GM12878 (cell line): ENCODE measurements at regions not wholly inside any gene's neighbourhood (a gene's known extent, or its start where the extent isn't known, plus 50 kb on each side); places are given as distances from the start of the nearest gene placed in this dataset.

Experiments used
- ATAC-seq: fragments of 200-7000 bp; cut with Tn5 transposase; 3 replicates; pipeline ENCODE4 v1.9.1; 2020; ENCODE audit warnings: mild to moderate bottlenecking, moderate library complexity
- BruUV-seq: library from RNA; stranded (reverse); fragments of 400-500 nt; replicated peaks from 2 replicates; lab custom pipeline; 2021; lab: Mats Ljungman, UMichigan
- CTCF ChIA-PET: fragments of 300-600 bp; sonication (Branson Sonifier 250); formaldehyde crosslinking; extraction: SDS; loops from one replicate; lab custom pipeline; 2021; ENCODE audit warnings: inconsistent platforms; lab: Yijun Ruan, JAX
- POLR2A ChIA-PET: fragments of 350-600 bp; formaldehyde crosslinking; extraction: SDS; loops from one replicate; lab custom pipeline; 2021; ENCODE audit warnings: inconsistent platforms; lab: Charles Lee
- RAD21 ChIA-PET: fragments of 300-600 bp; sonication (Branson Sonifier 250); formaldehyde crosslinking; loops from one replicate; lab custom pipeline; 2023; ENCODE audit warnings: antibody characterized with exemption; ENCODE audit not compliant: unreplicated experiment; lab: Charles Lee
- SMC1A ChIA-PET: fragments of 300-600 bp; sonication (Branson Sonifier 250); formaldehyde crosslinking; loops from one replicate; lab custom pipeline; 2023; ENCODE audit not compliant: unreplicated experiment, uncharacterized antibody; lab: Charles Lee
- DNase-seq: peaks from one replicate; pipeline ENCODE4 v3.0.0-alpha.2; 2011; ENCODE audit warnings: low read depth, low spot score
- FAIRE-seq: peaks from 3 replicates; lab custom pipeline; 2011; peaks lifted over from hg19 to GRCh38; lab: Jason Lieb, UNC
- H2AFZ ChIP-seq: 2 replicates; pipeline ENCODE4 v1.6.0; 2011; ENCODE audit warnings: low read depth, low read length, control low read depth; ENCODE audit not compliant: control insufficient read depth
- H3K27ac ChIP-seq: 2 replicates; pipeline ENCODE4 v1.5.1; 2011; ENCODE audit warnings: control low read depth; ENCODE audit not compliant: control insufficient read depth, insufficient read depth
- H3K27me3 ChIP-seq, 2 experiments: replicated peaks in 1 of 2; 2 replicates each; pipeline versions ENCODE4 v1.6.0 to v1.6.1; 2011; ENCODE audit warnings: low read length in 1 of 2; ENCODE audit not compliant: control insufficient read depth in 2 of 2, insufficient read depth in 2 of 2
- H3K36me3 ChIP-seq, 2 experiments: 2 replicates each; pipeline ENCODE4 v1.5.1; 2011; ENCODE audit warnings: low read length in 1 of 2; ENCODE audit not compliant: control insufficient read depth in 2 of 2, insufficient read depth in 2 of 2
- H3K4me1 ChIP-seq: 2 replicates; pipeline ENCODE4 v1.6.1; 2011; ENCODE audit warnings: mild to moderate bottlenecking, low read length, moderate library complexity, mixed read lengths; ENCODE audit not compliant: control insufficient read depth, insufficient read depth
- H3K4me2 ChIP-seq: 2 replicates; pipeline ENCODE4 v1.6.0; 2011; ENCODE audit warnings: control low read depth; ENCODE audit not compliant: control insufficient read depth, insufficient read depth
- H3K4me3 ChIP-seq: fragments of 200-600 bp; sonication (generic); 2 replicates; pipeline ENCODE4 v1.5.1; 2016
- H3K79me2 ChIP-seq: 2 replicates; pipeline ENCODE4 v1.6.0; 2011; ENCODE audit warnings: low read length; ENCODE audit not compliant: control insufficient read depth, insufficient read depth
- H3K9ac ChIP-seq: 2 replicates; pipeline ENCODE4 v1.8.0; 2011; ENCODE audit warnings: low read length, control low read depth, mixed read lengths; ENCODE audit not compliant: control insufficient read depth, insufficient read depth
- H3K9me3 ChIP-seq: replicated peaks from 3 replicates; pipeline ENCODE4 v1.5.1; 2011; ENCODE audit warnings: mild to moderate bottlenecking, low read length; ENCODE audit not compliant: control insufficient read depth, insufficient read depth
- H4K20me1 ChIP-seq: 2 replicates; pipeline ENCODE4 v1.6.0; 2011; ENCODE audit not compliant: control insufficient read depth, insufficient read depth
- ESRRA ChIP-seq: IDR thresholded peaks from 2 replicates; pipeline ENCODE4 v1.6.1; 2012; ENCODE audit warnings: mild to moderate bottlenecking, low read length, improper control_type of control experiment
- GATAD2B ChIP-seq: fragments of 450-650 bp; conservative IDR thresholded peaks from 2 replicates; pipeline ENCODE4 v1.6.1; 2017; ENCODE audit warnings: low read depth, mild to moderate bottlenecking, moderate library complexity
- IKZF2 ChIP-seq, 2 experiments: fragments of 450-650 bp; IDR thresholded peaks; 2 replicates each; pipeline ENCODE4 v1.6.1; 2017; ENCODE audit warnings: mild to moderate bottlenecking in 2 of 2, moderate library complexity in 2 of 2
- LARP7 ChIP-seq: fragments of 450-650 bp; IDR thresholded peaks from 2 replicates; pipeline ENCODE4 v1.6.1; 2017; ENCODE audit warnings: mild to moderate bottlenecking
- SMC3 ChIP-seq: IDR thresholded peaks from 2 replicates; pipeline ENCODE4 v1.6.1; 2011; ENCODE audit warnings: low read length, improper control_type of control experiment, borderline replicate concordance
- ZSCAN29 ChIP-seq: fragments of 450-650 bp; IDR thresholded peaks from 2 replicates; pipeline ENCODE4 v1.6.1; 2017; ENCODE audit warnings: mild to moderate bottlenecking, moderate library complexity
- ZZZ3 ChIP-seq: IDR thresholded peaks from 2 replicates; pipeline ENCODE4 v1.6.1; 2011; ENCODE audit warnings: low read depth; ENCODE audit not compliant: control insufficient read depth, insufficient read length
- WGBS: methylation state at CpG from one replicate; pipeline ENCODE4 v1.1.6; 2016; ENCODE audit warnings: low lambda C conversion rate; ENCODE audit not compliant: insufficient replicate concordance, insufficient coverage; ENCODE audit errors: missing lambda C conversion rate; 5-methylcytosine and 5-hydroxymethylcytosine counted together
- in situ Hi-C: fragments of 300-500 bp; cut with MboI; formaldehyde crosslinking; loops from 9 replicates; pipeline ENCODE4 v1.14.3; 2018; ENCODE audit warnings: mixed read lengths
- intact Hi-C: fragments of 100-400 bp; cut with micrococcal nuclease; formaldehyde crosslinking; loops from one replicate; pipeline ENCODE4 v1.14.2; 2022; ENCODE audit not compliant: unreplicated experiment
- TF ChIP-seq, protein P1 (sequence below): fragments of 450-650 bp; formaldehyde crosslinking; IDR thresholded peaks from 2 replicates; pipeline ENCODE4 v1.4.0; 2020; ENCODE audit warnings: mild to moderate bottlenecking, moderate library complexity

DNA sequence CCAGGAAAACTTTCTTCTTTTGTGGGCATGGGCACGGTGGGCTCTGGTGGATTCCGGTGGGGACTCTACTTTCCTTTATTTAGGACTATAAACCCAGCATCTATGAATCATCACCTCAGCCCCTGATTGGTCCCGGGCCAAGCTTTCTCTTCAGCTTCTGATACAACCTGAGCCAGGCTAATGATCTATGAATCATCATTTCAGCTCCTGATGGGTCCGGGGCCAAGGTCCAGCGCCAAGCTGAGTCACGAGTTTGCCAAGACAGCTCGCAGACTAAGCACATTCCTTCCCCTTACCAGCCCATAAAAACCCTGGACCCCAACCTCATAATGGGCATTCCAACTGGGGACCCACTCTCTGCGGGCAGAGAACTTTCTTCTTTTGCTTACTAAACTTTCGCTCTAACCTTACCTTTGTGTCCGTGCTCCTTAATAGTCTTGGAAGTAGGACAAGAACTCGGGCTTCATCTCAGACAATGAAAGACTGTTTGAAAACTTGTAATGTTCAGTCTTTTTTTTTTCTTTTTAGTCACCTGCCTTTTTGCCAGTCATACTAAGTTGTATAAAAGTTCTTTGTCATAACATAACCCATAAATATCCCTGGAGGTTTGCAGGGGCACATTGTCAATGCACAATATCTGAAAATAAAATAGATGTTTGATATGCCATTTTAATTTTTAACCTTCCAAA lies 904.9 kb upstream of the EPHA5 start:
- H3K36me3 ChIP-seq, result no peaks in the 10 kb centered on the region
- H3K9ac ChIP-seq, result no peak overlapping the region
- in situ Hi-C loops, result no loop called here
- no peaks in the 10 kb centered on the region for H4K20me1 ChIP-seq
- no peak overlapping the region for H3K4me2 ChIP-seq
- DNase-seq, result no peak
- no peak overlapping the region for H3K4me3 ChIP-seq
- H3K4me1 ChIP-seq, result no peaks in the 10 kb centered on the region
- no peak for FAIRE-seq
- POLR2A ChIA-PET, result no interaction called here
- no peaks in the 10 kb centered on the region for H3K79me2 ChIP-seq
- intact Hi-C loops, result no loop called here
- SMC1A ChIA-PET, result no interaction called here
- no peak for ATAC-seq
- H3K27ac ChIP-seq, result no peak overlapping the region
- CTCF ChIA-PET, result no interaction called here
- no peaks in the 10 kb centered on the region for H3K27me3 ChIP-seq
- TF ChIP-seq SMC3 (no peak), ZZZ3 (no peak), ZSCAN29 (no peak), GATAD2B (no peak), LARP7 (no peak), ESRRA (no peak), IKZF2 (IDR thresholded peaks at IDR 0.05) (no peak)
- TF ChIP-seq, protein P1, sequence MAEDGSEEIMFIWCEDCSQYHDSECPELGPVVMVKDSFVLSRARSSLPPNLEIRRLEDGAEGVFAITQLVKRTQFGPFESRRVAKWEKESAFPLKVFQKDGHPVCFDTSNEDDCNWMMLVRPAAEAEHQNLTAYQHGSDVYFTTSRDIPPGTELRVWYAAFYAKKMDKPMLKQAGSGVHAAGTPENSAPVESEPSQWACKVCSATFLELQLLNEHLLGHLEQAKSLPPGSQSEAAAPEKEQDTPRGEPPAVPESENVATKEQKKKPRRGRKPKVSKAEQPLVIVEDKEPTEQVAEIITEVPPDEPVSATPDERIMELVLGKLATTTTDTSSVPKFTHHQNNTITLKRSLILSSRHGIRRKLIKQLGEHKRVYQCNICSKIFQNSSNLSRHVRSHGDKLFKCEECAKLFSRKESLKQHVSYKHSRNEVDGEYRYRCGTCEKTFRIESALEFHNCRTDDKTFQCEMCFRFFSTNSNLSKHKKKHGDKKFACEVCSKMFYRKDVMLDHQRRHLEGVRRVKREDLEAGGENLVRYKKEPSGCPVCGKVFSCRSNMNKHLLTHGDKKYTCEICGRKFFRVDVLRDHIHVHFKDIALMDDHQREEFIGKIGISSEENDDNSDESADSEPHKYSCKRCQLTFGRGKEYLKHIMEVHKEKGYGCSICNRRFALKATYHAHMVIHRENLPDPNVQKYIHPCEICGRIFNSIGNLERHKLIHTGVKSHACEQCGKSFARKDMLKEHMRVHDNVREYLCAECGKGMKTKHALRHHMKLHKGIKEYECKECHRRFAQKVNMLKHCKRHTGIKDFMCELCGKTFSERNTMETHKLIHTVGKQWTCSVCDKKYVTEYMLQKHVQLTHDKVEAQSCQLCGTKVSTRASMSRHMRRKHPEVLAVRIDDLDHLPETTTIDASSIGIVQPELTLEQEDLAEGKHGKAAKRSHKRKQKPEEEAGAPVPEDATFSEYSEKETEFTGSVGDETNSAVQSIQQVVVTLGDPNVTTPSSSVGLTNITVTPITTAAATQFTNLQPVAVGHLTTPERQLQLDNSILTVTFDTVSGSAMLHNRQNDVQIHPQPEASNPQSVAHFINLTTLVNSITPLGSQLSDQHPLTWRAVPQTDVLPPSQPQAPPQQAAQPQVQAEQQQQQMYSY, result no peak
- RAD21 ChIA-PET, result no interaction called here
- WGBS, result 34% methylated on average over 11 of the region's 11 CpGs
- no TSS peak for BruUV-seq
- no peaks in the 10 kb centered on the region for H3K9me3 ChIP-seq
- no peak overlapping the region for H2AFZ ChIP-seq
